CD4-positive, alpha-beta T cell treated with Interleukin-6 for 4 hours (primary cell): ENCODE measurements at regions not wholly inside any gene's neighbourhood (a gene's known extent, or its start where the extent isn't known, plus 50 kb on each side); places are given as distances from the start of the nearest gene placed in this dataset.
"Not testable (repeated sequence)": the region's sequence is repeated elsewhere in the genome, so short reads cannot be mapped to it uniquely, and the experiment has no call there.

Experiments
- DNase-seq: peaks from one replicate; pipeline ENCODE4 v3.0.0-alpha.2; 2020; ENCODE audit warnings: mixed read lengths

DNA sequence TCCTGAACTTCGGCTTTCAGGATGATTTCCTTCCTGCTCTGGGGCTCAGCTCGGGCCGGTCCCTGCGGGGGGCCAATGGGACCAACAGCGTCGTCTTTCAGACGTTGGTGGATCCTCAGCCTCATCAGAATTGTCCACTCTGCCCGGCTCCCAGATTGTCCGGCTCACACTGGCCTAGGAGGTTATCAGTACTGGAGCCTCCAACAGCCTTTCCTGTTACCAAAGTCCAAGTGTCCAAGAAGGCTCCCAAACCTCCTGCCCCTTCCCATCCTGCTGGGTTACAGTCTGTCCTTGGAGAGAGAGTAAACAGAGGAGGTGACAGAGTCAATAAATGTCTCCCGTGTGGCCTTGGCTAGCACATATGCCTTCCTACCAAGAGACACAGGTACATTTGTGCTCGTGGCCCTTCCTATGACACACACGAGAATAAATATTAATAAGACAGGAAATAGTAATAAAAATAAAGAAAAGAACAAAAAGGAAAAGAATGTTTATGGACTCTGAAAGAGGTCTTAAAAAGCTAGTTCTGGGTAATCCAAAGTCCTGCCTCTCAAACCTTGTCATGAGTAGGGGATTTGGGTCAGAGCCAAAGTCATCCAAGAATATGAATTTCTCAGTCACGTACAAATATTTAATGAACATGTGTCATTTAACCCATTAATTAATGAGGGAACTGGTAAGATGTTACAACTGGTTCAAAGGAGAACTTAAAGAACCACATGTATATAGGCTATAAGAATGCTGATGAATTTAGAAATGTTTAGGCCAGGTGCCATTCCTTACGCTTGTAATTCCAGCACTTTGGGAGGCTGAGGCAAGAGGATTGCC, 80.8 kb upstream of the SLC2A1 start:
- no peak for DNase-seq

DNA sequence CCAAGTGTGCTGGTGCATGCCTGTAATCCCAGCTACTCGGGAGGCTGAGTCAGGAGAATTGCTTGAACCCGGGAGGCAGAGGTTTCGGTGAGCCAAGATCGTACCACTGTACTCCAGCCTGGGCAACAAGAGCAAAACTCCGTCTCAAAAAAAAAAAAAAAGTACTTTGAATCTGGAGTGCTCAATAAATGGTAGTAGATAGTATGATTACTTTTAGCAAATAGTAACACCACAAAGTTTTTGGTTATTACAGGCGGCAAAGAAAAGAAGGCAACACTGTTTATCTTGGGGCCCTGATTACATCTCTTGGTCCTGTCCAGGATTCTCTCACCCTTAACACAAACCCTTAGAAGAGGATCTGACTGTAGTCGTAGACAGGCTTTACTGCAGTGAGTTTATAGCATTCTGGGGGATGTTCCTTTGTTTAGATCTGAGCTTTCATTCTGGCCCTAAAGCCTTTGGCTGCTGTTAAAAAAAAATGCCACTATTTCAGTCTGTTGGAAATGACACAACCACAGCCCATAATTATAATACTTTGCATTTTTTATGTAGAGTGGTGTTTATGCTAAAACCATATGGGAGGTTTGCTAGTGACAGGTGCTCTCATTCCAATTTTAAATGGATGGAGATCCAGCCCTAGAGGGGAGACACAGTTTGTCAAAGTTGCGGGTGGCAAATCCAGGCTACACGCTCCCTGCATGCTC, 79.7 kb upstream of the SLC2A1 start:
- no peak for DNase-seq

DNA sequence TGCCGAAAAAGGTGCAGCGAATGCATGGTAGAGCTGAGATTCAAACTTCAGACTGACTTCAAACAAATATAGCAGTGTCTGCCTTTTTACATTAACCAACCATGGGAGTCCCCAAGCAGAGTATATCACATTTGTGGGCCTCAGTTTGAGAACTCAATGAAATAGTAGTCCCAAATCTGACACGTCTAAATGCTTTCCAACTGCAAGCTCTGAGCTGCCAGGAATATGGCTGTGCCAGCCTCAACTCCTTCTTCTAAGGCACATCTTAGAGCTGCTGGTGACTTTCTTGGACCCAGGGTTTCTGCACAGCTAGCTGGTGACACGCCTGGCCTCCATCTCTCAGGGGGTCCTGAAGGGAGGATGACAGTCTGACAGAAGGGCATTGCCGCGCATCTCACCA, 78.8 kb upstream of the SLC2A1 start:
- DNase-seq = no peak

DNA sequence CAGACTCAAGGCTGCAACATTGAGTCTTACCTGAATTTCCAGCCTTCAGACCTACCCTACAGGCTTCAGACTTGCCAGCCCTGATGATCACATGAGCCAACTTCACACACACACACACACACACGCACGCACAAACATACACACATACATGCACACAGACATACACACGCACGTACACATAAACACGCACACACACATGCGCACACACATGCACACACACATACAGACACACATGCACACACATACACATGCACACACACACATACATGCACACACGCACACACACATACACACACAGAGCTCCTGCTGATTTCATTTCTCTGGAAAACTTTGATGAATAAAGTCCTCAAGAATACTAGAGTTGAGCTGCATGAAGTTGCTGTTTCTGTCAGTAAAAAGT, 78.3 kb upstream of the SLC2A1 start:
- DNase-seq = no peak

DNA sequence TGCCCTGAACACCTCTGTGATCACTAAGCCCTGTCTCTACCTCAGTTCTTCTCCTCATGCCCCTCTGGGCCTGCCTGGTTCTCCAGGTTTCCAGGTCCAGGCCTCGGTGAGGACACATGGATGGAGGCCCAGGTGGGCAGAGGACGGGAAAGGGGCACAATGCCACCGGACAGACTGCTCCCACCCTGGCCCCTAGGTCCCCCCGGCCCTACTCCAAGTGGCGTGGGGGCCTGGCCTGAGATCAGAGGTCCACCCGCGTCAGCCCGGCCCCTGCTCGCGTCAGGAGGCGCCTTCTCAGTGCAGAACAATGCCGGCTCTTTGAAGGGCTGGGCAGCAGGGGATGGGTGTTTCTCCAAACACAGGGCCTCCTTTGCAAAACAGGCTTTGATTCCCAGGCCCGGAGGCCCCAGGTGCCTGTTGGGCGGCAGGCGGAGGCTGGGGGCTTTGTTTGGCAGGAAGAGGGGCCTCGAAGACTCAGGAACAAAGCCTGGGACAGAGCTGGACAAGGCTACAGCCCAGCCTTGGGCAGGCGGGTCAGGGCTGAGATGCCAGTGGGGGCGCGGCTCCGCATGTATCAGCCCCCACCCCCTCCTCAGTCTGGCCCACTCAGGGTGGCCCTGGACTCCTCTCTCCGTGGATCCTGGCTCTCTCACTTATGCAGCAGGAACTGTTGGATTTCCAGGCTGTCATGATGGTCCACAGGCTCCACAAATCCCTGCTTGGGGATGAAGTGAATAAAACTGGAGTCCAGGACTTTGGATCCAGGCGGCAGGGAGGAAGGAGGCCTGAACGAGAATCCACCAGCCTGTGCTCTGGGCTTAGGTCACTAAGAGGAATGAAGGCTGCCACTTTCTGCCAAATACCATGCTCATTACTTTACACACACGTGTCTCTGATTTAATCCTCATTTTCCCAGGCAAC, 77.4 kb upstream of the SLC2A1 start:
- DNase-seq = no peak

DNA sequence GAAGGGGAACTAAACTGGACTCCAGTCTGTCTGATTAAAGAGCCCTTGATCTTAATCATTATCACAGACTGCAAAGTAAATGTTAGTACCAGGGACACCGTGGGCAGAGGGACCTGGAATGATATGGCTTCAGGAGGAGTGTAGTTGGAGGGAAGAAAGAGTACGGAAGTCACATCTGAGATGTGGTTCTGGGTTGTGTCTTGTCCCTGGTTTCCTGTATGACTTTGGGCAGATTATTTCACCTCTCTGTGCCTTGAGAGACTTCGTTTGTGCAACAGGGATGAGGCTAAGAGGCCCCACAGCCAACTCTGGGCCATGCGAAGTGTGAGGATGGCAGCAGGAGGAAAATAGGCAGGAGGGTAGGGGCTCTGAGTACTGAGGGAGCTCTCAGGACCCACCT, 76.1 kb upstream of the SLC2A1 start:
- DNase-seq = peak; percentile 10

DNA sequence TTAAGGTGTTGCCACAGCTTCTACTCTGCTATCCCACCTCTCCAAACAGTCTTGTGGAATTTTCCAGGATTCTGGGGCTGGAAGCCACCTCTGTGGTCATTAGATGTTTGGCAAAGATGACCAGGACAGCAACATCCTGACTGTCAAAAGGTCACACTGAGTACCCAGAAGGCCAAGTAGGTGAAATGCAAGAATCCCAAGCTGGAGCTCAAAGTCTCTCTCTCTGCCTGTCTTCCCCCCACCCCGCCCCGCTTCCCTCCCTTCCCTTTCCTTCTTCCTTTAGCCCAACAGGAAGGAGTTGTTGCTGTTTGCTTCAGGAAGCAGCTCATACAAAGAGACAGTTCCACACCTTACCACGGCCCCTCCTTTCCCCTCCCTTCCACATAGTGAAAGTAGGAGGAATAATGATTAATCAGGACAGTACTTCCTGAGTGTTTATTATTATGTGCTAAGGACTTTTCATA, 75.6 kb upstream of the SLC2A1 start:
- DNase-seq = no peak

DNA sequence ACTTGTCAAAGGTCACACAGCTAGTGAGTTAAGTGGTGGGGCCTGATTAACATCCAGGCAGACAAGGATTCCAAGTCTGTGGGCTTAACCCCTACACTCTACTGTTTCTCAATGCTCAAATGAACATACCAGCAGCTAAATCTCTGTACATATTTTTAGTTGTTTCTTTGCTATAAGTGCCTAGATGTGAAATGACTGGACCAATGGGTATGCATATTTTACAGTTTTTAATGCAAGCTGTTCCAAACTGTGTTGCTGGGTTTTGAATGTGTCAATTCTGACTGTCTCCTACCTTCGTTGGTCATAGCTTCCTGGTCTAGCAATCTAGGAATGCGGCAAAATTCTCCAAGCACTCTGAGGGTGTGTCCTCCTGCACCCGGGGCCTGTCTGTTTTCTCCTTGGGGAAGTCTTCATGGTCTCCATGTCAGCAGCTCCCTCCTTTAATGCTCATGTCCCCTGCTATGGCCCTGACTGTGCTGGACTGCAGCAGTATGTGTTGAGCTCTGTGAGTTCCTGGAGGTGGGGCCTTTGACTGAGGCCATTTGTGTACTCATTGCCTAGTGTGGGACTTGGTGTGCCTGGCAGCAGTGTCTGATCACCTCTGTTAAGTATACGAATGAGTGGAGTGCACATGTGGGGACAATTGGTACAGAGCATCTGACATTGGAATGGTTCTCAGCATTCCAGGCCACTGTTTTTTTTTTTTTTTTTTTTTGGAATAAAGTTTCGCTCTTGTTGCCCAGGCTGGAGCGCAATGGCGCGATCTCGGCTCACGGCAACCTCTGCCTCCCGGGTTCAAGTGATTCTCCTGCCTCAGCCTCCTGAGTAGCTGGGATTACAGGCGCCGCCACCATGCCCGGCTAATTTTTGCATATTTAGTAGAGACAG, 72.9 kb upstream of the SLC2A1 start:
- DNase-seq = no peak

DNA sequence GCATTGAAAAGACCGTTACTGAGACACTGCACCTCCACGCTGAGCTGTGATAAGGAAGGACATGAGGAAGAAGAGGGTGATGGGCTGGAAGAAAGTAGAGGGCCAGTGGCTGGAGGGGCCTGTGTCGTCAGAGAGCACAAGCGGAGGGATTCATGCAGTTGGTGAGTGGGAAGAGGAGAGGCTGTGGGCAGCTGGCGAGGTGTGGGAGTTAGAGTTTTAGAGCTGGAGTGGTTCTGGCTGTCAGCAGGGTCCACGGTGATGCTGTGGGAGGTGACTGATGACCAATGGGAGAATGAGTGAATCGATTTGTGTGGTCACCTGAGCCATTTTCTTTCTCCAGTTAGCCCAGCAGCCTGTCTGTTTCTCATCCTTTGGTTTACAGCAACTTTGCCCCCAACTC, 66.2 kb upstream of the SLC2A1 start:
- no peak for DNase-seq

DNA sequence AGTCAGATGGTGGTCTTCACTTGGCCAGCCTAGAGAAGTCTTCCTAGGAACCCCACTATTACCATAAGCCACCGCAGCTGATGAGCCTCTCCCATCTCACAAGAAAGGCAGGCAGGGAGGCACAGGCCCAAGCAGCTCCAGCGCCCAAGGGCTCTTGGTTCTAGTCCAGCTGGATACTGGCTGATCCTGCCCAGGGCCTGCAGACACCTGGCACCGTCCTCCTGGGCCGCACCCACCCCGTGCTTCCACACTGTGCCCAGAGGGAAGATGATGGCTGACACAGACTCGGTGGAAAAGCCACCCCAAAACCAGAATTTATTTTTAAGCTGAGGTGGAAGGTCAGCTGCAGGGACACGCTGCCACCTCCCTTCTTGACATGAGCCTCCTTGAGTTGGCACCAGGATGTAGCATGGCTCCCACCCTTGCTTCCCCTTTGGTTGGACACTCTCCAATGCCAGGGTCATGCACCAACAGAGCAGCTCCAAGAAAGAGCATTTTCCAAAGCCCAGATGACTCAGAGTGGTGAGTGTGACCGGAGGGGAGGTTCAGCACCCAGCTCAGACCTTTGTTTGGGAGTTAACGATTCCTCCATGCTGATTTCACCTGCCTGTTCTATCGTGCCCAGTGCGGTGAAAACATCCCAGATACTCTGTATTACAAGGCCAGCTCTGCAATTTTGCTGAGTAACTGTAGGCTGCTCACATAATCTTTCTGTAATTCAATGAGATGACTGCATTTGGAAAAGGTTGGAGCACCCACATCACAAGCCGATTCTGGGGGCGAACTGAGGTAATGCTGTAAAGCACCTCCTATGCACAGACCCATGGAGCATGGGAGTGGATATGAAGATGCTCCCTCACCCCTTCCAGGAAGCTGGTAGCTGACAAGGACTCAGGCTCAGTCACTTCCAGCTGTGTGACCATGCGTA, 63.1 kb upstream of the SLC2A1 start:
- DNase-seq = no peak

DNA sequence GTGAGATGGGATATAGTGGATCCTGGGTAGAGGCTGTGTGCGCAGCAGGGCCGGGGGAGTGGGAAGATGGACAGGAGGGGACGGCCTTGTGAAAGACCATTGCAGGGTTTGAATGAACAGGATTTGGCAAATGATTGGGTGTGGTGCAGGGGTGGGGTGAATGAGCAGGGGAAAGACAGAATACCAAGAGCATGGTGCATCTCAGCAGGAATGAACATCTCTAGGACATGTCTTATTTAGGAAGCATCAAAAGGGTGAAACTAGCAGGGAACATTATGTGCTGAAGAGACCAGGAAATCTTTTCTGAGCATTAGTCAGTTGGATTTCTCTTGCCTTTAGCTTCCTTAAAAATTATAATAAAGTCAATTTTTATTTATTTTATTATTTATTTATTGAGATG, 60.6 kb upstream of the SLC2A1 start:
- no peak for DNase-seq

DNA sequence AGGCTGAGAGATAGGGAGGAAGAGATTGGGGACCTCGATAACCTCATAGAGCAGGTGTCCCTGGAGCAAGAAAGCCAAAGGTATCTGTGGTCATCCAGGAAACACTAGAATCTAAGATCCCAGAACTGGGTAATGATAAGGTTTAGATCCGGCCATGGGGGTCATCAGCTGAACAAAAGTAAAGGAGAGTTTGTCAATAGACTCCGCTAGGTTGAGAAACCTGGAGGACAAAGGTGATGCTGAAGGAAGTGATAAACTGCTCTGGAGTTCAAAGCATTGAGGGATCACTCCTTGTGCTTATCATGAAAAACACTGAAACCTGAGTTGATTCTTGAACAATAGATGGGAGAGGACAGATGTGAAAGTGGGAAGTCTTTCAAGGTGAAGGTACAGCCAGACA, 59.5 kb upstream of the SLC2A1 start:
- DNase-seq = no peak

DNA sequence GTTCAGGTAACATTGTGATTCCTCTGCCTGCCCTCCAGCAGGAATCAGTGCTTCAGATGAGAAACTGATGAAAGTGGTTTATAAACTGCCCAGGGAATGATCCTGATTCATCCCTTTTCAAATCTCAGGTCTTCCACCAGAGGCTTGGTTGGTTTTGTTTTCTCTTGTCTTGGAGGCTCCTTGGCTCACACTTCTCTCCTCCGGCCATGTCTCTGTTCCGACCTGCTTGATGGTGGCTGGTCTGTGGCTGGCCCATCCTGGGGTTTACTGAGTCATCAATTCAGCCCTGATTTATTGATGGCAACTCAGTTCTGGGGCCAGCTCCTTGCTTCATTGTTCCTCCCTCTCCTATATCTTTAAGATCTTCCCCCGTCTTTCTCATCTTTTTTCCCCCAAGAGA, 56.6 kb upstream of the SLC2A1 start:
- DNase-seq = no peak

DNA sequence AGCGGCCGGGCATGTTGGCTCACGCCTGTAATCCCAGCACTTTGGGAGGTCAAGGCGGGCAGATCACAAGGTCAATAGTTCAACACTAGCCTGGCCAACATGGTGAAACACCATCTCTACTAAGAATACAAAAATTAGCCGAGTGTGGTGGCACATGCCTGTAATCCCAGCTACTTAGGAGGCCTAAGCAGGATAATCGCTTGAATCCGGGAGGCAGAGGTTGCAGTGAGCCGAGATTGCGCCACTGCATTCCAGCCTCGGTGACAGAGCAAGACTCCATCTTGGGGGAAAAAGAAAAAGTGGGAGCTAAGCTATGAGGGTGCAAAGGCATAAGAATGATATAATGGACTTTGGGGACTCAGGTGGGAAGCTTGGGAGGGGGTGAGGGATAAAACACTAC, 55.9 kb upstream of the SLC2A1 start:
- DNase-seq = not testable (repeated sequence)

DNA sequence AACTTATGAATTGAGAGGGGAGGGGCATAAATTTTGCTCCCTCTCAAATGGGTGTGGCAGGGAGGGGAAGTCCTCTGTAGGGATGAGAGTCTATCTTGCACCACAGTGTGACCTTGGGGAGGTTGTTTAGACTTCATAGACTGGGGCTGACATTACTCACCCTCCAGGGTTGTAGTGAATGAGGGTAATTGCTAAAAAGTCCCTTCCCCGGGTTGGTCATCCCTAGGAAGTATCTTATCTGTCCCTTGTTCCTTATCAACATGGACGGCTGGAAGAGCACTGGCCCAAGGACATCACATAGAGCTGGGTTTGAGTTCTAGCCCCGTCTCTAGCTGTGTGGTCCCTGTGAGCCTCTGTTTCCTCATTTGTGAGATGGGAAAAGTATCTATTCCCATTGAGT, 52.4 kb upstream of the SLC2A1 start:
- DNase-seq = no peak

DNA sequence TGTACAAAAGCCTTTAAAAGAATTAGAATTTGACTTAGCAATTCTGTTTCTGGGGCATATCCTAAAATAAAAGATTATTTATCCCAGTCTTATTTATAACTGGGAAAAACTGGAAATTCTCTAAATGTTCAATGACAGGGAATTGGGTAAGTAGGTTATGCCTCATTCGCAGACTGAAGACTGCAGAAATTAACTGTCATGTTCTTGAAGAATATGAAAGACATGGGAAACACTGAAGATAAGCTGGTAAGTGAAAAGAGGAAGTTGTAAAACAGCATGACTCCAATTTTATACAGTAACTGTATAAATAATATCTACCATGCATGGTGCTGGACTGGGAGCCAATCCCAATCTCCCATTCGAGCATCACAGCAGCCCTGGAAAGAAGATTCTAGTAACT, 50.6 kb upstream of the SLC2A1 start:
- DNase-seq = no peak

DNA sequence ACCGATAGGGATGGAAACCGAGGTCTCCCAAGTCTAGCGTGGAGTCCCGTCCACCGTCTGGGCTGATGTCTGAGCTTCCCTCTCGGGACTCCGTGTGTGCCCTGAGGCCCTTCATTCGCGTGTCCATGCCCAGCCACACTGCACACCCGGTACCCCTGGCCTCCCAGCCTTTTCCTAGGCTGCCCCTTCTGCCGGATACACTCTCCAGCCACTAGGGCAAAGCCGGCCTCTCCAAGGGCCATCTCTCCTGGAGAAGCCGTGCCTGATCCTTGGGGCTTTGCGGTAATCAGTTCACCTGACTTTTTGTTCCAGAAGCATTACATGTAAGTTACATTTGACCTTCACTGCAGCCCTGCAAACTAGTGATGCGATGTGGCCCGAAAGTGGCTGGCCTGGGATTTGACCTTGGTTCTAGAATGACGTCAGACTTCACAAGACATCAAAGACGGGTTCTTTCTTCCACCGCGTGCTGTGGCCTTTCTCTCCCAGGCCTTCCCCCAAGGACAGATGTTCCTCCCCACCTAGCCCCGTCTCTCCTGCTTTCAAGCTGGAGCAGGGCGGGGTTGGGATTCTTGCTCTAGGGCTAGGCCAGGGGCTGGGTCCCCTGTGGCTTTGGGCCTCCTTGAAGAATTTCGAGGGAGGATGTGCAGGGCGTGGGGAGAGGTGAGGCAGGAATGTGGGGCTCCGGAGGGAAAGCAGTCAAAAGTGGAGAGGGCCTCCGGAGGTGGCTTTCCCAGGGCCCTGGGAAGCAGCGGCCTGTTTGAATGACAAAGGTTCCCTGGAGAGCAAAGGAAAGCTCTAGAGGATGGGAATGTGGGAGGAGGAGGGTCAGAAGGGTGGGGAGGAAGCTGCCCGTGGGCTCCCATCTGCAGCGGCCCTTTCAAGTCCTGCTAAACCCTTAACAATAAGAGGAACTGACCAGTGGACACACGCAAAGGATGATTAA, 49.7 kb upstream of the SLC2A1 start:
- DNase-seq = no peak
